Left kidney (tissue), 1 donor: ENCODE measurements at regions not wholly inside any gene's neighbourhood (a gene's known extent, or its start where the extent isn't known, plus 50 kb on each side); places are given as distances from the start of the nearest gene placed in this dataset.
"Not testable (repeated sequence)": the region's sequence is repeated elsewhere in the genome, so short reads cannot be mapped to it uniquely, and the experiment has no call there.

Experiments
- DNase-seq: peaks from one replicate; pipeline ENCODE4 v3.0.0-alpha.2; 2013

DNA sequence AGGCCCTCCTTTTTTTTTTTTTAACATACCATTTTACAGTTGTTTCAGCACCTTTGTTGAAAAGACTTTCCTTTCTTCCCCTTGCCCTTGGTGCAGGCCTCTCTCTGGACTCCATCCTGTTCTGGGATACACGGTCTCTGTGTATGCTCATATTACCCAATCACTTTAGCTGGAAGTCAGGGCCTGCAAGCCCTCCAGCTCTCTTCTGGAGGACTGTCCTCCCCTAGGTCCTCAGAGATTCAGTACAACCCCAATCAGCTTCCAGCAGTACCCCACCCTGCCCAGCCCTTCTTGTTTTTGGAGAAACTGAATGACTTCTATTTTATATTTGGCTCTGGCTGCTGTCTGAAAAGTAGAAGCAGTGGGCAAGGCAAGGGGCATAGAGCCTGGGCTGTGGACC, 270.8 kb downstream of the KLF13 start:
- no peak for DNase-seq

GRCh38 chr15:31598620-31599019, 272.0 kb downstream of the KLF13 start:
- DNase-seq: no peak

DNA sequence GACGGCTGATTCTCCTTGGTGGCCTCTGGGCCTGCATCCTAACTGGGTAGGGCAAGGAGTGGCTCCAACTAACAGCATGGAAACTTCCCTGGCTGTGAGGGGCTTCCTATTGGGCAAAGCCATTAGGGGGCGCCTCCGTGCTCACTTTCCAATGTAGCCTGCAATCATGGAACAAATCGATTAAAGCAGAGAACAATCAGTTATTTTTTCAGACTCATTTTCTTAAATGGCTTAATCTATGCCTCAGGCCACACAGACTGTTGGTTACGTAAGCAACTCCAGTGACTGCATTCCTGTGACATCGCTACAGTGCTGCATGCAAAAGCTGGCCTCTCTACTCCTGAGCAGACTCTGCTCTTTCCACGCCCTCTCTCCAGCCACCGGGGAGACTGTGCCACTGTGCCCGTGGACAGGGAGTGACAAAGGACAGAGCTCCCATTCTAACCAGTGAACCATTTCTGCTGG, 278.9 kb downstream of the KLF13 start:
- no peak for DNase-seq

GRCh38 chr15:31606194-31606669, 279.6 kb downstream of the KLF13 start:
- no peak for DNase-seq

GRCh38 chr15:31606931-31607497, 280.4 kb downstream of the KLF13 start:
- no peak for DNase-seq

GRCh38 chr15:31607656-31608055, 281.0 kb downstream of the KLF13 start:
- DNase-seq: no peak

DNA sequence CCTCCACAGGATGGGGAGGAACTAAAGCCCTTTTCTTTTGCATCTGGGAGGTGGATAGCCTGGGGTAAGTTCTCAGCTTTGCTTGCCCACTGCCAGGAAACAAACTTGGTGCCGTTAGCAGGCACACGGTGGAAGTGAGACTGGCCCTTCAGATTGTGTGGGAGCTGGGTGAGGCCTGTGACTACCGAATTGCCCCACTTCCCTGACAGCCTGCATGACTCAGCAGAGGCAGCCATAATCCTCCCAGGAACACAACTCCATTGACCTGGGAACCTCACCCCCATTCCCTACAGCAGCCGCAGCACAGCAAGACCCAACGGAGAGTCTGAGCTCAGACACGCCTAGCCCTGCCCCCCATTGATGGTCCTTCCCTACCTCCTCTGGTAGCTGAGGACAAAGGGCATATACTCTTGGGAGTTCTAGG, 282.6 kb downstream of the KLF13 start:
- DNase-seq: no peak

- DNase-seq: no peak
These were observed 283.3 kb downstream of the KLF13 start for GRCh38 chr15:31609906-31610305.

DNA sequence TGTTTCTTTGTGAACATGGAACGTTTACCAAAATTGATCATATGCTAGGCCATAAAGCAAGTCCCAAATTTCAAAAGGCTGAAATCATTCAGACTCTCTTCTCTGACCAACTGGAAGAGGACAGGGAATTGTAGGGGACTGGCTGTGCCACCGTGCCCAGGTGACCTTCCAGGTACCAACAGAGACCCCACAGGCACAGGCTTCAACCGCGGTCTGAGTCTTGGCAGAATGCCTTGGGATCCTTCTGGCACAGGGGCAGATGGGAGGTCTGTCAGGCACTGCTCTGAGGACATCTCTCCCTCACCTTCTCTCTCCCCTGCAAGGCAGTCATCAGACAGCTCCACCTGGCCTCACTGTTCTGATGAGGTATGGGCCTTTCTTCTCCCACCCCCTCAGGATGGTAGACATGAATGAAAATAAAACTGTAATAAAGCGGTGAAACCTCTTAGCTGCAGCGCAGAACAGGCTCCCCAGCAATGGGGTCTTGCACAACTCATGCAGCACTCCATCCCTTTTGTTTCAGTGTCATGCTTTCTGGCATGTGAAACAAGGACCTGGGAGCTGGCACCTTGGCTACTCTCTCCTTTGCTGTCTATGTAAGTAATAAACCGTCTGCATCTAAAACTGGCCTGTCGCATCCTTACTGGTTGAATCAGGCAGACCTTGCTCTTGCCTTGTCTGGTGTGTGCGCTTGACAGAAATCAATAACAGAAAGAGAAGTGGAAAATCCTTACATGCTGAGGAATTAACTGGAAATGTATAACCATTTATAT, 289.2 kb downstream of the KLF13 start:
- DNase-seq: no peak

DNA sequence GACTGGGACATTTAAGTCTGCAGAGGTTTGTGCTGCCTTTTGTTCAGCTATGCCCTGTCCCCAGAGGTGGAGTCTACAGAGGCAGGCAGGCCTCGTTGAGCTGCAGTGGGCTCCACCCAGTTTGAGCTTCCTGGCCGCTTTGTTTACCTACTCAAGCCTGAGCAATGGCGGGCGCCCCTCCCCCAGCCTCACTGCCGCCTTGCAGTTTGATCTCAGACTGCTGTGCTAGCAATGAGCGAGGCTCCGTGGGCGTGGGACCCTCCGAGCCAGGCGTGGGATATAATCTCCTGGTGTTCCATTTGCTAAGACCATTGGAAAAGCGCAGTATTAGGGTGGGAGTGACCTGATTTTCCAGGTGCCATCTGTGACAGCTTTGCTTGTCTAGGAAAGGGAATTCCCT, 296.7 kb downstream of the KLF13 start:
- not testable (repeated sequence) for DNase-seq

DNA sequence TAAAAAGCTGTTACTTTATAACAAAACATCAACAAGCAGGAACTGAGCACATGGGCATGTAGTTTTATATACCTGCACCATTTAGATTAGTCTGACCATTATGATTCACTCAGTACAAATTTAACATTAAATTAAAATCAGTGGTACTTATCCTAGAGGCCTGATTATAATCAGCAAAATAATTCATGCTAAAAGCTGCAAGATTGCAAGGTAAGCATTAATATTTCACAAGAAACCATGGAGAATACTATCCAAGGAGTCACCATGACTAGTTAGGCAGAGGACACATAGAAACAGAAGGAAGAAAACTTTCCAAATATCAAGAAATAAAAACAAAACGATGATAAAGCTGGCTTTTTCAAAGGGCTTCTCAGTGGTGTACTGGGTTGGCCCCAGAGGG, 297.5 kb downstream of the KLF13 start:
- not testable (repeated sequence) for DNase-seq

- DNase-seq: not testable (repeated sequence)
These were observed 309.1 kb downstream of the KLF13 start for GRCh38 chr15:31635715-31636114.

DNA sequence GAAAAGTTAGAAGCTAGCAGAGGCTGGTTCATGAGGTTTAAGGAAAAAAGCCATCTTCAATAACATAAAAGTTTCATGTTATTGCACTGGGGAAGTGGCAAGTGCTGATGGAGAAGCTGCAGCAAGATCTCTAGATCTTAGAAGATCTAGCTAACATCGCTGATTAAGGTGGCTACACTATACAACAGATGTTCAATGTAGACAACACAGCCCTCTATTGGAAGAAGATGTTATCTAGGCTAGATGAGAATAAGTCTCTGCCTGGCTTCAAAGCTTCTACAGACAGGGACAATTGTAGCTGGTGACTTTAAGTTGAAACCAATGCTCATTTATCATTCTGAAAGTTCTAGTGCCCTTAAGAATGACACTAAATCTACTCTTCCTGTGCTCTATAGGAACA, 310.3 kb downstream of the KLF13 start:
- not testable (repeated sequence) for DNase-seq

DNA sequence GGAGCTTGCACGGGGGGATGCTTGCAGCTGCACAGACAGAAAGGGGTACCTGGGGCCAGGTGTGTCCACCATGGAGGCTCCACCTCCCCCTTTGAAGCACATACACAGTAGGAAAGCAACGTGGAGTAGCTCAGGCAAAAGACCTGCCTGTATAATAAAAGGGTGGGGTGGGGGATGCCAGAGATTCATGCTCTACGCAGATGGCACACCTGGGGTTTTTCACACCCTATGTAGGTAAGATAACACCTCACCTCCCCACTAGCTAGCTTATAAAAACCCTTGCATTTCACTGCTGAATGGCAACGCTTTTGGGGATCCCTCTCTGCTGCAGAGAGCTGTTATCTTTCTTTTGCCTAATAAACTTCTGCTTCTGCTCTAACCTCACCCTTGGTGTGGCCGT, 317.3 kb downstream of the KLF13 start:
- not testable (repeated sequence) for DNase-seq

DNA sequence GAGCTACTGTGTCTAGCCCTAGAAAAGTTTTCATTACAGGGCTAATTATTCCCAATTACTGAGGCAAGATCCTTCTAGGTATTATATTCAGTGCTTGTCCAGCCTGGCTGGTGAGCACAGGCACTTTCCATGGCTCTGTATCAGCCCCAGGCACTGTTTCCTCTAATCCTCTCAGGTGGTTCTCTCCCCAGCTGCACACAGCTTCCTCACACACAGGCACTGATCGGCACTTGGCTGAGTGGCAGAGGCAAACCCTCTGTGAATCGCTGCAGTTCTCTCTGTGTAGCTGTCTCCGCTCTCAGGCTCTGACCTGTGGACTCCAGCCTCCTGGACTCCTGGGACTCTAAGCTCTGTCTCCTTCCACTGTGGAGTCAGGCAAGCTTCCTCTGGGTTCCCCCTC, 318.1 kb downstream of the KLF13 start:
- not testable (repeated sequence) for DNase-seq

GRCh38 chr15:31647337-31647826, 320.7 kb downstream of the KLF13 start:
- DNase-seq: not testable (repeated sequence)

- DNase-seq: not testable (repeated sequence)
These were observed 323.0 kb downstream of the KLF13 start for GRCh38 chr15:31649634-31650033.

GRCh38 chr15:31650055-31650701, 323.5 kb downstream of the KLF13 start:
- not testable (repeated sequence) for DNase-seq

DNA sequence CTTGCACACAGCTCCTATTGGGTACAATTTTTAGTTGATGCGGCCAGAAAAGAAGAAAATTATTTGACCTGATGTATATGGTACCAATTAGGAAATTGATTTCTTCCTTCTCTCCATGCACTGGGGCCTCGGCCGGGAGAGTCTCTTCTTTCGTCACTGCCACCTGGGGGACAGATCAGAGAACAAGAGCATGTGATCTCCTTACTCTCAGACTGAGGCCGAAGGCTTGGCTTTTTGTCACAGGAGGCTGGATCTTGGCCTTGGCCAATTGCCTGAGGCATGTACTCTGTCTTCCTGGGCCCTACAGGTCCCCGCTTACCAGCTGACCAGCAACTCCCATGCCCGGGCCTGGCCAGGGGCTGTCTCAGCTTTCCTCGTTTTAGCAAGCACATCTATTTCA, 330.3 kb downstream of the KLF13 start:
- DNase-seq: not testable (repeated sequence)

DNA sequence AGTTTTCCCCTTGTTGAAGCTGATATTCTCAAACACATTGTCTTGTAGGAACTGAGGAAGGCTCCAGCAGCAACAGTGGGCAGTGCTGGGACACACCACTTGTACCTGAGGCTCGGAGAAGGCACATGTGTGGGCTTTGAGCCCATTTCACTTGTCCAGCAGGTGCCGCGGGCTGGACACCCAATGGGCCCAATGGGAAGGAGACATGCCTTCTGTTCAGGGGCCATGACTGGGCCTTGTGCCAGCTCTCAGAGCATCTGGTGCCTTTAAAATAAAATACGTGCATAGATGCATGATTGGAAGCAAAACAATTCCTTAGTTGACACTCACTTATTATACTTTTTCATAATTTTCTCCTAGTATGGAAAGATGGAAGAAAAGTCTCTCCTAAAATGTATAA, 334.2 kb downstream of the KLF13 start:
- no peak for DNase-seq

DNA sequence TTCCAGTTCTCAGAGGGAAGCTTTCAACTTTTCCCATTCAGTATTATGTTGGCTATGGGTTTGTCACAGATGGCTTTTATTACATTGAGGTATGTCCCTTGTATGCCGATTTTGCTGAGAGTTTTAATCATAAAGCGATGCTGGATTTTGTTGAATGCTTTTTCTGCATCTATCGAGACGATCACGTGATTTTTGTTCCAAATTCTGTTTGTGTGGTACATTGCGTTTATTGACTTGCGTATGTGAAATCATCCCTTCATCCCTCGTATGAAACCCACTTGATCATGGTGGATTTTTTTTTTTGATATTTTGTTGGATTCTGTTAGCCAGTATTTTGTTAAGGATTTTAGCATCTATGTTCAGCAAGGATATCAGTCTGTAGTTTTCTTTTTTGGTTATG, 339.1 kb downstream of the KLF13 start:
- DNase-seq: not testable (repeated sequence)

GRCh38 chr15:31669158-31669908, 342.7 kb downstream of the KLF13 start:
- not testable (repeated sequence) for DNase-seq
